BJ (cell line): ENCODE measurements at regions not wholly inside any gene's neighbourhood (a gene's known extent, or its start where the extent isn't known, plus 50 kb on each side); places are given as distances from the start of the nearest gene placed in this dataset.

ENCODE experiments used
- CTCF ChIA-PET: fragments of 350-600 bp; formaldehyde crosslinking; extraction: SDS; loops from one replicate; lab custom pipeline; 2021; ENCODE audit warnings: antibody characterized with exemption, inconsistent platforms; lab: Yijun Ruan, JAX
- POLR2A ChIA-PET: fragments of 300-600 bp; sonication (Branson Sonifier 250); formaldehyde crosslinking; extraction: SDS; loops from one replicate; lab custom pipeline; 2021; ENCODE audit warnings: antibody characterized with exemption; lab: Charles Lee
- DNase-seq: peaks from one replicate; pipeline ENCODE4 v3.0.0-alpha.2; 2011; ENCODE audit warnings: low read depth
- H3K27me3 ChIP-seq: 2 replicates; pipeline ENCODE4 v1.6.0; 2011; ENCODE audit warnings: low read length; ENCODE audit not compliant: control insufficient read depth, insufficient read depth
- H3K36me3 ChIP-seq: 2 replicates; pipeline ENCODE4 v1.5.1; 2011; ENCODE audit warnings: low read length; ENCODE audit not compliant: control insufficient read depth, insufficient read depth
- H3K4me3 ChIP-seq: 2 replicates; pipeline ENCODE4 v1.5.1; 2011; ENCODE audit warnings: low read depth, mild to moderate bottlenecking, control low read depth, low read length
- CTCF ChIP-seq: IDR thresholded peaks from 2 replicates; pipeline ENCODE4 v1.5.1; 2011; ENCODE audit warnings: low read depth, mild to moderate bottlenecking, control low read depth, inconsistent platforms, low read length, moderate library complexity; ENCODE audit not compliant: insufficient read depth

GRCh38 chr6:22726966-22727365 lies 157.6 kb downstream of the HDGFL1 start:
- ChIA-PET CTCF (interaction anchor here (1.0 to 1.1 kb wide), 3 partner anchors 10 to 1130 kb away, joined by 3 to 6 read pairs (median 3); no protein-coding TSS in a partner anchor), POLR2A (no interaction called here)
- Histone ChIP-seq H3K27me3 (no peaks in the 10 kb centered on the region), H3K4me3 (no peak overlapping the region), H3K36me3 (no peaks in the 10 kb centered on the region)
- no peak for DNase-seq
- no peak for TF ChIP-seq CTCF

GRCh38 chr6:22727710-22728109 lies 158.3 kb downstream of the HDGFL1 start:
- Histone ChIP-seq H3K4me3 (no peak overlapping the region), H3K36me3 (no peaks in the 10 kb centered on the region), H3K27me3 (no peaks in the 10 kb centered on the region)
- DNase-seq = no peak
- TF ChIP-seq CTCF = no peak
- POLR2A ChIA-PET = no interaction called here
- CTCF ChIA-PET = interaction anchor here (1.0 to 1.1 kb wide), 4 partner anchors 10 to 1131 kb away, joined by 3 to 6 read pairs (median 4); no protein-coding TSS in a partner anchor

DNA sequence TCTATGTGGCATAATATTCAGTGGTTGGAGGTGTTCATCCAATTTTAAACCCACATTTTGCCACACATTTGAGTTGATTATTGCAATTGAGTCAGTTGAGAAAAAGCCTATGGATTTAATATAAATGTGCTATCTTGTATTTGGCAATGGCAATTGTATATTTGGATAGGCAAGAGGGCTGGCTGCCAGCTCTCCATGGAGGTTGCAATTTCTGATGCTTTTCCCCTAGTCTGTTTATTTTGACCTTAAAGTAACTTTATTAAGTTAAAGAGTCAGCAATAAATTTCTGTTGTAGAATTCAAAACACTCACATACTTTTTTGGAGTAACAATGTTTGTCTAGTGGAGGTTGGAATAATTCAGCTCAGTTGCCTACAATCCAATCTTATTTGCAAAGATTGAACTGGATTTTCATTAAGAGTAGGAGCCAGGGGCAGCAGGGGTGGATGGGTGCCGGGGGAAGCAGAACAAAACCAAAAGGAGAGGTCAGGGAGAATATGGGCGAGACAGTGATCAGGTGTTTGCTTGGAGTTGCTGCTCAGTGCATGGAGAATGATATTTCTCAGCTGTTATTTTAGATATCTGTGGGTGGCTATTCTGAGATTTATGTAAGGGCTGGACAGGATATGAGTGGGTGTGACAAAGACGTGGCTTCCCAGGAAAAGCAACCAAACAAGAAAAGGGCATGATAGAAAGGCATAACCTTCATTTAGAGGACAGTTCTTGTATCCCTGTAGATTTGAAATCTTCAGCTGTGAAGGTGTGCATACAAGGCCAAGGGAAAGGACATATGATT lies 163.0 kb downstream of the HDGFL1 start:
- no peak for DNase-seq
- POLR2A ChIA-PET = no interaction called here
- no peak overlapping the region for H3K4me3 ChIP-seq
- no peaks in the 10 kb centered on the region for H3K27me3 ChIP-seq
- TF ChIP-seq CTCF = no peak
- CTCF ChIA-PET = no interaction called here
- H3K36me3 ChIP-seq = no peaks in the 10 kb centered on the region

DNA sequence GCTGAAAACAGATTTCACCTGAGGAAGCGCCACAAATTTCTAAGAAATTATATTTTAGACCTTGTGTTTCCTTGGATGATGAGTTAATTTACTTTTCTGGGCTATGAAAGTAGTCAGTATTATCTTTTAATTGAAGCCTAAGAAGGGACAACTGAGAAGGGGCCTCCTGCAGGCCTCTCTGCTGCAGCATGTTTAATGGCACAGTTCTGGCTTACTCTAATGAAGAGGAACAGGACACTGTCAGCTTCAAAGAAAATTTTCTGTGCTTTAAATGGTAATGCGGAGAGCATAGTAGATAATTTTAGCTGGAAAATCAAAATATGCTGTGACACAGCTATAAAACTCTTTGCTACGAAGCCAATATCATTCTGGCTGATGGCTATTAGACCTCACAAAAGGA lies 167.4 kb downstream of the HDGFL1 start:
- POLR2A ChIA-PET = no interaction called here
- CTCF ChIA-PET = interaction anchor here (0.6 to 1.8 kb wide), 6 partner anchors 9 to 967 kb away, joined by 3 read pairs; no protein-coding TSS in a partner anchor
- no peak overlapping the region for H3K4me3 ChIP-seq
- H3K27me3 ChIP-seq = no peaks in the 10 kb centered on the region
- TF ChIP-seq CTCF = no peak
- DNase-seq = no peak
- no peaks in the 10 kb centered on the region for H3K36me3 ChIP-seq

- DNase-seq = no peak
- ChIA-PET POLR2A (no interaction called here), CTCF (interaction anchor here (0.6 to 1.8 kb wide), 7 partner anchors 8 to 968 kb away, joined by 3 to 5 read pairs (median 3); no protein-coding TSS in a partner anchor)
- peak; percentile 56 for TF ChIP-seq CTCF
- Histone ChIP-seq H3K36me3 (no peaks in the 10 kb centered on the region), H3K4me3 (no peak overlapping the region), H3K27me3 (no peaks in the 10 kb centered on the region)
These were observed 168.0 kb downstream of the HDGFL1 start for GRCh38 chr6:22737331-22737730.
